HepG2 (cell line): ENCODE measurements at regions not wholly inside any gene's neighbourhood (a gene's known extent, or its start where the extent isn't known, plus 50 kb on each side); places are given as distances from the start of the nearest gene placed in this dataset.

Source experiments
- ATAC-seq: fragments of 200-7000 bp; cut with Tn5 transposase; 3 replicates; pipeline ENCODE4 v1.9.1; 2020; ENCODE audit warnings: mild to moderate bottlenecking, moderate library complexity
- BruUV-seq: library from RNA; stranded (reverse); fragments of 400-500 nt; replicated peaks from 2 replicates; lab custom pipeline; 2021; lab: Mats Ljungman, UMichigan
- CTCF ChIA-PET: fragments of 300-600 bp; formaldehyde crosslinking; extraction: SDS; loops from one replicate; lab custom pipeline; 2021; ENCODE audit warnings: low total read pairs, inconsistent platforms, low intra/inter-chr PET ratio; lab: Yijun Ruan, JAX
- POLR2A ChIA-PET: fragments of 350-600 bp; sonication (Branson Sonifier 250); formaldehyde crosslinking; loops from one replicate; lab custom pipeline; 2020; ENCODE audit warnings: antibody characterized with exemption, inconsistent platforms; lab: Yijun Ruan, JAX
- DNase-seq: peaks from one replicate; pipeline ENCODE4 v3.0.0-alpha.2; 2015; ENCODE audit warnings: low spot score
- FAIRE-seq: peaks from 3 replicates; lab custom pipeline; 2011; peaks lifted over from hg19 to GRCh38; lab: Jason Lieb, UNC
- H2AFZ ChIP-seq: one replicate; pipeline ENCODE4 v1.6.1; 2011; ENCODE audit warnings: low read length, inconsistent platforms
- H3K27ac ChIP-seq: fragments of 300-600 bp; 3 replicates; pipeline ENCODE4 v1.8.0; 2011; ENCODE audit warnings: mixed run types, mild to moderate bottlenecking, mixed read lengths, low read length, inconsistent platforms; ENCODE audit not compliant: insufficient read depth; ENCODE audit errors: extremely low read length
- H3K27me3 ChIP-seq, 2 experiments: fragments of 200-600 bp in 1 of 2; 2 replicates in 1 of 2; 3 replicates in 1 of 2; pipeline versions ENCODE4 v1.6.0 to v1.8.0; 2011; ENCODE audit warnings: low read length in 2 of 2, mild to moderate bottlenecking in 2 of 2, moderate library complexity in 2 of 2, inconsistent platforms in 1 of 2; ENCODE audit not compliant: insufficient read depth in 2 of 2, control insufficient read depth in 1 of 2
- H3K36me3 ChIP-seq, 2 experiments: fragments of 200-600 bp in 1 of 2; replicated peaks in 1 of 2; 2 replicates in 1 of 2; 3 replicates in 1 of 2; pipeline versions ENCODE4 v1.5.1 to v1.8.0; 2011; ENCODE audit warnings: low read length in 2 of 2, inconsistent platforms in 1 of 2; ENCODE audit not compliant: insufficient read depth in 2 of 2, control insufficient read depth in 1 of 2
- H3K4me1 ChIP-seq: 2 replicates; pipeline ENCODE4 v1.5.1; 2012; ENCODE audit warnings: low read length, inconsistent platforms; ENCODE audit not compliant: insufficient read depth
- H3K4me2 ChIP-seq: 2 replicates; pipeline ENCODE4 v1.6.0; 2011; ENCODE audit warnings: low read depth, low read length, inconsistent platforms
- H3K4me3 ChIP-seq, 3 experiments: fragments of 200-600 bp in 1 of 3; sonication (generic), shearing (Covaris generic) in 1 of 3; replicated peaks in 1 of 3; 2 replicates each; pipeline ENCODE4 v1.5.1; 2011 to 2016; ENCODE audit warnings: low read length in 3 of 3, inconsistent platforms in 2 of 3, low read depth in 2 of 3, mild to moderate bottlenecking in 2 of 3, control low read depth in 1 of 3, mixed read lengths in 1 of 3; ENCODE audit not compliant: insufficient read depth in 1 of 3
- H3K79me2 ChIP-seq: one replicate; pipeline ENCODE4 v1.6.1; 2011; ENCODE audit warnings: low read length, inconsistent platforms; ENCODE audit not compliant: insufficient read depth
- H3K9ac ChIP-seq: 2 replicates; pipeline ENCODE4 v1.6.0; 2011; ENCODE audit warnings: mild to moderate bottlenecking, low read depth, low read length, inconsistent platforms; ENCODE audit not compliant: insufficient read depth
- H3K9me3 ChIP-seq: 2 replicates; pipeline ENCODE4 v1.5.1; 2012; ENCODE audit warnings: mild to moderate bottlenecking, low read length
- H4K20me1 ChIP-seq: 2 replicates; pipeline ENCODE4 v1.6.0; 2011; ENCODE audit warnings: inconsistent platforms, mild to moderate bottlenecking, low read length, moderate library complexity; ENCODE audit not compliant: insufficient read depth
- ARID4A ChIP-seq: sonication (generic); formaldehyde crosslinking; IDR thresholded peaks from 2 replicates; pipeline ENCODE4 v1.5.0; 2020; ENCODE audit warnings: mild to moderate bottlenecking, missing genetic modification reagents, borderline replicate concordance
- DMAP1 ChIP-seq: IDR thresholded peaks from 2 replicates; pipeline ENCODE4 v1.6.1; 2016
- GLI4 ChIP-seq: sonication (generic); formaldehyde crosslinking; IDR thresholded peaks from 2 replicates; pipeline ENCODE4 v1.5.1; 2020; ENCODE audit warnings: missing genetic modification reagents, mild to moderate bottlenecking, moderate library complexity, borderline replicate concordance
- GMEB2 ChIP-seq: IDR thresholded peaks from 2 replicates; pipeline ENCODE4 v1.6.1; 2016; ENCODE audit warnings: missing biosample characterization, missing genetic modification reagents, low read depth
- HHEX ChIP-seq: IDR thresholded peaks from 2 replicates; pipeline ENCODE4 v1.6.1; 2016; ENCODE audit warnings: control low read depth
- KAT8 ChIP-seq: IDR thresholded peaks from 2 replicates; pipeline ENCODE4 v1.6.1; 2016; ENCODE audit warnings: missing genetic modification reagents, missing compliant biosample characterization
- KLF15 ChIP-seq: sonication (generic); formaldehyde crosslinking; IDR thresholded peaks from 2 replicates; pipeline ENCODE4 v1.8.1; 2023; ENCODE audit warnings: borderline replicate concordance, mild to moderate bottlenecking, inconsistent platforms, missing genetic modification reagents, mixed read lengths
- MAFG ChIP-seq: sonication (generic); formaldehyde crosslinking; IDR thresholded peaks from 2 replicates; pipeline ENCODE4 v1.5.1; 2020; ENCODE audit warnings: mild to moderate bottlenecking, missing genetic modification reagents
- MXD4 ChIP-seq: IDR thresholded peaks from 2 replicates; pipeline ENCODE4 v1.6.1; 2016; ENCODE audit warnings: mild to moderate bottlenecking, missing biosample characterization, missing genetic modification reagents
- NAIF1 ChIP-seq: sonication (generic); formaldehyde crosslinking; IDR thresholded peaks from 2 replicates; pipeline ENCODE4 v1.5.0; 2020; ENCODE audit warnings: mild to moderate bottlenecking, missing genetic modification reagents, borderline replicate concordance
- PAF1 ChIP-seq: IDR thresholded peaks from 2 replicates; pipeline ENCODE4 v1.6.1; 2016; ENCODE audit warnings: missing genetic modification reagents, missing compliant biosample characterization
- SNAPC2 ChIP-seq: sonication (generic); formaldehyde crosslinking; IDR thresholded peaks from 2 replicates; pipeline ENCODE4 v1.8.1; 2022; ENCODE audit warnings: mild to moderate bottlenecking, missing genetic modification reagents
- ZNF431 ChIP-seq: sonication (generic); formaldehyde crosslinking; IDR thresholded peaks from 2 replicates; pipeline ENCODE4 v1.9.0; 2022; ENCODE audit warnings: missing genetic modification reagents, low read depth, mild to moderate bottlenecking, borderline replicate concordance
- ZNF589 ChIP-seq: sonication (generic); formaldehyde crosslinking; conservative IDR thresholded peaks from 2 replicates; pipeline ENCODE4 v1.8.0; 2022; ENCODE audit warnings: mild to moderate bottlenecking, moderate library complexity, missing genetic modification reagents
- ZNF772 ChIP-seq: sonication (generic); formaldehyde crosslinking; IDR thresholded peaks from 2 replicates; pipeline ENCODE4 v1.5.0; 2020; ENCODE audit warnings: mild to moderate bottlenecking, missing genetic modification reagents
- WGBS: methylation state at CpG from one replicate; pipeline ENCODE4 v1.1.6; 2017; ENCODE audit warnings: low lambda C conversion rate; 5-methylcytosine and 5-hydroxymethylcytosine counted together
- in situ Hi-C: cut with HindIII; loops from 2 replicates; pipeline ENCODE4 v1.10.0; 2017; ENCODE audit warnings: low pct_unique_long_range_greater_than_20kb; ENCODE audit not compliant: extremely low pct_ligation_motif_present
- intact Hi-C: fragments of 100-400 bp; cut with micrococcal nuclease; formaldehyde crosslinking; loops from one replicate; pipeline ENCODE4 v1.10.0; 2022; ENCODE audit not compliant: unreplicated experiment
- TF ChIP-seq, protein P1 (sequence below): sonication (generic); formaldehyde crosslinking; IDR thresholded peaks from 2 replicates; pipeline ENCODE4 v1.5.0; 2020; ENCODE audit warnings: missing genetic modification reagents
- TF ChIP-seq, protein P2 (sequence below): sonication (generic); formaldehyde crosslinking; IDR thresholded peaks from 2 replicates; pipeline ENCODE4 v1.4.0; 2020; ENCODE audit warnings: missing genetic modification reagents

- TF ChIP-seq, protein P1, sequence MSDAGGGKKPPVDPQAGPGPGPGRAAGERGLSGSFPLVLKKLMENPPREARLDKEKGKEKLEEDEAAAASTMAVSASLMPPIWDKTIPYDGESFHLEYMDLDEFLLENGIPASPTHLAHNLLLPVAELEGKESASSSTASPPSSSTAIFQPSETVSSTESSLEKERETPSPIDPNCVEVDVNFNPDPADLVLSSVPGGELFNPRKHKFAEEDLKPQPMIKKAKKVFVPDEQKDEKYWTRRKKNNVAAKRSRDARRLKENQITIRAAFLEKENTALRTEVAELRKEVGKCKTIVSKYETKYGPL (CRISPR knock-in tag): no peak
- TF ChIP-seq NAIF1 (CRISPR knock-in tag) (no peak), GMEB2 (no peak), ZNF589 (CRISPR knock-in tag) (no peak), ARID4A (CRISPR knock-in tag) (no peak)
These were observed 354.3 kb upstream of the GATB start (continued) for GRCh38 chr4:152115118-152115517.

DNA sequence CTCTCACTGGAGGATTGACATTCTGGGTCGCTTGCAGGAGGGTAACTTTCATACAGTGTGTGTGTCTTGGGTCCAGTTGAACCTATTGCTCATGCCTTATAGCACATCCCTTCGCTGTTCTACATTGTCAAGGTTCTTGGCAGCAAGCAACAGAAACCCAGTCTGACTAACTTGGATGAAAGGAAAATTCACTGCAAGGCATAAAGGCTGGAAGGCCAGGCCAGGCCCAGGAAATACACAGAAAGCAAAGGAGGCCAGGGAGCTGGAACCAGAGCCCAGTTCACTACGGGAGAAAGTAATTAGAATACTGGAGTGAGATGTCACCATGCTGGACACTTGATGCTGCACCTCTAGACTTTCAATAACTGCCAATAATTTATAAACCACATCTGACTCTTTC lies 353.8 kb upstream of the GATB start:
- Histone ChIP-seq H3K27me3 (peaks cover 1 to 24% of the 10 kb centered on the region in 2 experiments; a peak in 4 of 5 replicates), H3K4me3 (no peak overlapping the region), H3K79me2 (no peaks in the 10 kb centered on the region), H4K20me1 (no peaks in the 10 kb centered on the region), H3K27ac (no peak overlapping the region), H2AFZ (no peak overlapping the region), H3K4me1 (no peaks in the 10 kb centered on the region), H3K4me2 (no peak overlapping the region), H3K36me3 (no peaks in the 10 kb centered on the region), H3K9me3 (no peaks in the 10 kb centered on the region), H3K9ac (no peak overlapping the region)
- no peak for FAIRE-seq
- ChIA-PET CTCF (no interaction called here), POLR2A (no interaction called here)
- TF ChIP-seq DMAP1 (CRISPR knock-in tag): no peak
- no peak for TF ChIP-seq ZNF431
- TF ChIP-seq GLI4 (CRISPR knock-in tag): no peak
- no peak for TF ChIP-seq MAFG (CRISPR knock-in tag)
- TF ChIP-seq HHEX: no peak
- TF ChIP-seq, protein P2, sequence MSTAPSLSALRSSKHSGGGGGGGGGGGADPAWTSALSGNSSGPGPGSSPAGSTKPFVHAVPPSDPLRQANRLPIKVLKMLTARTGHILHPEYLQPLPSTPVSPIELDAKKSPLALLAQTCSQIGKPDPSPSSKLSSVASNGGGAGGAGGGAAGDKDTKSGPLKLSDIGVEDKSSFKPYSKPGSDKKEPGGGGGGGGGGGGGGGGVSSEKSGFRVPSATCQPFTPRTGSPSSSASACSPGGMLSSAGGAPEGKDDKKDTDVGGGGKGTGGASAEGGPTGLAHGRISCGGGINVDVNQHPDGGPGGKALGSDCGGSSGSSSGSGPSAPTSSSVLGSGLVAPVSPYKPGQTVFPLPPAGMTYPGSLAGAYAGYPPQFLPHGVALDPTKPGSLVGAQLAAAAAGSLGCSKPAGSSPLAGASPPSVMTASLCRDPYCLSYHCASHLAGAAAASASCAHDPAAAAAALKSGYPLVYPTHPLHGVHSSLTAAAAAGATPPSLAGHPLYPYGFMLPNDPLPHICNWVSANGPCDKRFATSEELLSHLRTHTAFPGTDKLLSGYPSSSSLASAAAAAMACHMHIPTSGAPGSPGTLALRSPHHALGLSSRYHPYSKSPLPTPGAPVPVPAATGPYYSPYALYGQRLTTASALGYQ (CRISPR knock-in tag): no peak
- no peak for TF ChIP-seq KAT8 (CRISPR knock-in tag)
- no peak for TF ChIP-seq PAF1 (CRISPR knock-in tag)
- no peak for TF ChIP-seq SNAPC2 (CRISPR knock-in tag)
- TF ChIP-seq ZNF772 (CRISPR knock-in tag): no peak
- TF ChIP-seq KLF15 (CRISPR knock-in tag): no peak
- no peak for TF ChIP-seq MXD4
- in situ Hi-C loops (no loop called here), intact Hi-C loops (no loop called here)
- no peak for DNase-seq
- WGBS: 0% methylated on average over 3 of the region's 3 CpGs
- no TSS peak for BruUV-seq
- no peak for ATAC-seq
